ENCODE measurements at regions not wholly inside any gene's neighbourhood (a gene's known extent, or its start where the extent isn't known, plus 50 kb on each side); places are given as distances from the start of the nearest gene placed in this dataset.

- no peak for TF ChIP-seq CTCF (IDR thresholded peaks at IDR 0.05; ENCODE audit: low read depth, low read length, missing control alignments)
- no peak for DNase-seq (ENCODE audit: low read depth)
- no peak overlapping the region for H3K4me3 ChIP-seq (ENCODE audit: low read depth, low read length)
Observed at GRCh38 chr3:34292605-34293300, 494.3 kb downstream of the PDCD6IP start.

- no peak for TF ChIP-seq CTCF (IDR thresholded peaks at IDR 0.05; ENCODE audit: low read depth, low read length, missing control alignments)
- no peak overlapping the region for H3K4me3 ChIP-seq (ENCODE audit: low read depth, low read length)
- no peak for DNase-seq (ENCODE audit: low read depth)
Observed at GRCh38 chr3:34294240-34294639, 495.8 kb downstream of the PDCD6IP start.

GRCh38 chr3:34296796-34297195, 498.4 kb downstream of the PDCD6IP start:
- DNase-seq (ENCODE audit: low read depth): no peak
- no peak for TF ChIP-seq CTCF (IDR thresholded peaks at IDR 0.05; ENCODE audit: low read depth, low read length, missing control alignments)
- H3K4me3 ChIP-seq (ENCODE audit: low read depth, low read length): no peak overlapping the region

DNA sequence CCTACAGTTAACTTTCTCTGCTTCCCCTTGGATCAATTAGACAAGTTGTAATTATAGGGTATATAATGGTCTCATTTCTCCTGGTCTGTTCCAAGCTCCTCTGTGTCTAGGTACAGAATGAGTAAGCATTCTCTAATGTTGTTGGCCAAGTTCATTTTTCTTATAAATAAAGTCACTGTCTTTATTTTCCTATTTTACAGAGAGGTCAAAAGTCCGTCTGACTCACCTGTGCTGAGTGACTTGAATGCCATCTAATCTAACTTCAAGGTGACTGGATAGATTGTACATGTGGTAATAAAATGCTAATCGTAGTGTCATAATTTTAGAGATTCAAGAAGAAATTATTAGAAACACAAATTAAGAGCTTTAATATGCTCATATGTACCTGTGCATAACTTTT, 500.2 kb downstream of the PDCD6IP start:
- TF ChIP-seq CTCF (IDR thresholded peaks at IDR 0.05; ENCODE audit: low read depth, low read length, missing control alignments): no peak
- H3K4me3 ChIP-seq (ENCODE audit: low read depth, low read length): no peak overlapping the region
- DNase-seq (ENCODE audit: low read depth): no peak

GRCh38 chr3:34300621-34301020, 502.2 kb downstream of the PDCD6IP start:
- no peak for TF ChIP-seq CTCF (IDR thresholded peaks at IDR 0.05; ENCODE audit: low read depth, low read length, missing control alignments)
- no peak overlapping the region for H3K4me3 ChIP-seq (ENCODE audit: low read depth, low read length)
- no peak for DNase-seq (ENCODE audit: low read depth)

- DNase-seq (ENCODE audit: low read depth): no peak
- no peak overlapping the region for H3K4me3 ChIP-seq (ENCODE audit: low read depth, low read length)
- TF ChIP-seq CTCF (IDR thresholded peaks at IDR 0.05; ENCODE audit: low read depth, low read length, missing control alignments): no peak
Observed at GRCh38 chr3:34301313-34301712, 502.9 kb downstream of the PDCD6IP start.

DNA sequence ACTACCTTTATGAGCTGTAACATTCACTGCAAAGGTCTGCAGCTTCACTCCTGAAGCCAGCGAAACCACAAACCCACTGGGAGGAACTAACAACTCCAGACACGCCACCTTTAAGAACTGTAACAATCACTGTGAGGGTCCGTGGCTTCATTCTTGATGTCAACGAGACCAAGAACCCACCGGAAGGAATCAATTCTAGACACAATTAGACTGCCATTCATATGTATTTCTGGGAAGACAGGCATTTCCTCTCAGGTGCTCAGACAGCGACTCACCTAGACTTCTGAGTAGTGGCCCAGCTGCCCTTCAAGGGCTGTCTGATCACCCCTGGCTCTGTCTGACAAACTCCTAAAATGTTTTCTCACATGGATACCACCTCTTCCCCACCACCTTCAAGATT, 506.8 kb downstream of the PDCD6IP start:
- DNase-seq (ENCODE audit: low read depth): no peak
- no peak for TF ChIP-seq CTCF (IDR thresholded peaks at IDR 0.05; ENCODE audit: low read depth, low read length, missing control alignments)
- H3K4me3 ChIP-seq (ENCODE audit: low read depth, low read length): no peak overlapping the region

Data from GM12864 (cell line).